GM12864 (cell line): ENCODE measurements at regions not wholly inside any gene's neighbourhood (a gene's known extent, or its start where the extent isn't known, plus 50 kb on each side); places are given as distances from the start of the nearest gene placed in this dataset.

Experiments used
- DNase-seq: peaks from one replicate; pipeline ENCODE4 v3.0.0-alpha.2; 2011; ENCODE audit warnings: low read depth
- H3K4me3 ChIP-seq: 2 replicates; pipeline ENCODE4 v1.5.1; 2011; ENCODE audit warnings: mild to moderate bottlenecking, low read depth, low read length, control low read depth
- CTCF ChIP-seq: IDR thresholded peaks from 2 replicates; pipeline ENCODE4 v1.5.1; 2011; ENCODE audit warnings: low read depth, mild to moderate bottlenecking, moderate library complexity, low read length, control low read depth, inconsistent platforms; ENCODE audit errors: missing control alignments

- no peak overlapping the region for H3K4me3 ChIP-seq
- no peak for DNase-seq
- no peak for TF ChIP-seq CTCF
Observed at GRCh38 chr7:23913016-23913415, 203.0 kb downstream of the STK31 start.

GRCh38 chr7:23915236-23915635 lies 205.2 kb downstream of the STK31 start:
- DNase-seq = no peak
- no peak for TF ChIP-seq CTCF
- no peak overlapping the region for H3K4me3 ChIP-seq

- no peak for TF ChIP-seq CTCF
- H3K4me3 ChIP-seq = no peak overlapping the region
- DNase-seq = no peak
Observed at GRCh38 chr7:23918286-23918685, 208.3 kb downstream of the STK31 start.

- H3K4me3 ChIP-seq = no peak overlapping the region
- DNase-seq = no peak
- TF ChIP-seq CTCF = no peak
Observed at GRCh38 chr7:23918856-23919255, 208.8 kb downstream of the STK31 start.

- no peak overlapping the region for H3K4me3 ChIP-seq
- TF ChIP-seq CTCF = no peak
- no peak for DNase-seq
Observed at GRCh38 chr7:23925088-23925487, 215.1 kb downstream of the STK31 start.

GRCh38 chr7:23927709-23928417 lies 217.8 kb downstream of the STK31 start:
- H3K4me3 ChIP-seq = no peak overlapping the region
- no peak for TF ChIP-seq CTCF
- no peak for DNase-seq

- no peak overlapping the region for H3K4me3 ChIP-seq
- no peak for TF ChIP-seq CTCF
- DNase-seq = no peak
Observed at GRCh38 chr7:23928418-23928775, 218.4 kb downstream of the STK31 start.
